Karpas-422 (cell line): ENCODE measurements at regions not wholly inside any gene's neighbourhood (a gene's known extent, or its start where the extent isn't known, plus 50 kb on each side); places are given as distances from the start of the nearest gene placed in this dataset.

Experiments
- DNase-seq: peaks from one replicate; pipeline ENCODE4 v3.0.0-alpha.2; 2015
- H2AFZ ChIP-seq: fragments of 200-600 bp; sonication (generic); 2 replicates; pipeline ENCODE4 v1.6.1; 2014; ENCODE audit warnings: antibody characterized with exemption, low read length, mixed read lengths
- H3K27ac ChIP-seq: fragments of 200-600 bp; sonication (generic); 2 replicates; pipeline ENCODE4 v1.5.1; 2014; ENCODE audit warnings: mild to moderate bottlenecking, low read length, moderate library complexity
- H3K27me3 ChIP-seq: fragments of 200-600 bp; sonication (generic); 2 replicates; pipeline ENCODE4 v1.6.1; 2014; ENCODE audit warnings: low read length, mixed read lengths
- H3K36me3 ChIP-seq: fragments of 200-600 bp; sonication (generic); 2 replicates; pipeline ENCODE4 v1.6.1; 2014; ENCODE audit warnings: low read length, mixed read lengths; ENCODE audit not compliant: insufficient read depth
- H3K4me1 ChIP-seq: fragments of 200-600 bp; sonication (generic); 2 replicates; pipeline ENCODE4 v1.6.1; 2014; ENCODE audit warnings: mild to moderate bottlenecking, low read length, mixed read lengths
- H3K4me2 ChIP-seq: fragments of 200-600 bp; sonication (generic); 2 replicates; pipeline ENCODE4 v1.6.1; 2014; ENCODE audit warnings: low read length, low read depth, mild to moderate bottlenecking; ENCODE audit not compliant: poor library complexity, severe bottlenecking
- H3K4me3 ChIP-seq: fragments of 200-600 bp; sonication (generic); 2 replicates; pipeline ENCODE4 v1.5.1; 2014; ENCODE audit warnings: mild to moderate bottlenecking, antibody characterized with exemption, low read length, mixed read lengths
- H3K79me2 ChIP-seq: fragments of 200-600 bp; sonication (generic); 2 replicates; pipeline ENCODE4 v1.6.1; 2014; ENCODE audit warnings: mild to moderate bottlenecking, low read length, mixed read lengths
- H3K9ac ChIP-seq: fragments of 200-600 bp; sonication (generic); 2 replicates; pipeline ENCODE4 v1.6.0; 2014; ENCODE audit warnings: low read length
- H3K9me2 ChIP-seq: fragments of 200-600 bp; sonication (generic), shearing (Covaris generic); replicated peaks from 2 replicates; pipeline ENCODE4 v1.6.0; 2014; ENCODE audit warnings: mild to moderate bottlenecking, low read length, moderate library complexity; ENCODE audit not compliant: insufficient read depth
- H3K9me3 ChIP-seq: fragments of 300-700, 200-600 bp; sonication (generic); 2 replicates; pipeline ENCODE4 v1.6.1; 2014; ENCODE audit warnings: low read length, mixed read lengths
- H4K20me1 ChIP-seq: fragments of 200-600 bp; sonication (generic); 2 replicates; pipeline ENCODE4 v1.6.1; 2014; ENCODE audit warnings: mild to moderate bottlenecking, antibody characterized with exemption, low read length, low read depth; ENCODE audit not compliant: insufficient read depth

DNA sequence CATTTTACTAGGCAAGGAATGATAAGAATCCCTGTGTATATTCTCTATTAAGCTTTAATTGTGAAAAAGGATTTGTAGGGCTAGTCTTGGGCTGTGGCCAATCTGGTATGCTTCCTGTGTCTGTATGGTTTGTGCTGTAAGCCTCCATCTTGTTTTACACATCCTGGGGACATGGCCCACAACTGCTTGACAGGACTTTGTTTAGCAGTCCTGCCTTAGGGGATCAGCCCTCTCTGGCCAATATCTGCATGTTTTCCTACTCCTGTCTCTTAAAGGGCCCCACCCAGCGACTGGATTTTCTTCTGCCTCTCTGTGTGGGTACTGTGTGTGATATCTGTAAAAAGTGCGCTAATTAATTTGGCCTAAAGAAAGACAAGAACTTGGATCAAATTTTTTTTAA, 813.2 kb downstream of the PLA2G4A start:
- no peak overlapping the region for H3K4me2 ChIP-seq
- no peaks in the 10 kb centered on the region for H3K36me3 ChIP-seq
- H3K9me3 ChIP-seq = no peaks in the 10 kb centered on the region
- H2AFZ ChIP-seq = no peak overlapping the region
- H3K4me1 ChIP-seq = no peaks in the 10 kb centered on the region
- no peak overlapping the region for H3K4me3 ChIP-seq
- H3K27me3 ChIP-seq = no peaks in the 10 kb centered on the region
- no peak overlapping the region for H3K27ac ChIP-seq
- DNase-seq = no peak
- no peaks in the 10 kb centered on the region for H3K9me2 ChIP-seq
- no peaks in the 10 kb centered on the region for H4K20me1 ChIP-seq
- no peak overlapping the region for H3K9ac ChIP-seq
- no peaks in the 10 kb centered on the region for H3K79me2 ChIP-seq

DNA sequence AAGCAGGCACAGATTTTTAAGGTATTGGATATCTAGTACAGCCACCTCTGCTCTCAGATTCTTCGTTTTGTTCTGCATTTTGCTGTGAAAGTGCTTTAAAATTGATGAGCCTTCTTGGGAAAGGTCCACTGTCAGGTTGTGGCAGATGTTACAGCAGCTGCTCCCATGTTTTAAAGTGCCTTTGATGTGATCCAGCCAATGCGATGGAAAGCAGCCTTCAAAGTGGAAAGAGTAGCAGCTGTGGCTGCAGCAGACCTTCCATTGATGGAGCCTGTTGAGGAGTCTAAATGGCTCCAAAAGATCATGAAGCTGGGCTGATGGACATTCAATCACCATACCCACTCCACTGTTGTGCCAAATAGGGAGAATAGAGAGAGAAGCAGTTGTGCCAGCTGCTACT, 816.9 kb downstream of the PLA2G4A start:
- H3K36me3 ChIP-seq = no peaks in the 10 kb centered on the region
- no peaks in the 10 kb centered on the region for H3K9me3 ChIP-seq
- H3K4me2 ChIP-seq = no peak overlapping the region
- no peak overlapping the region for H3K9ac ChIP-seq
- no peak for DNase-seq
- no peak overlapping the region for H3K27ac ChIP-seq
- H2AFZ ChIP-seq = no peak overlapping the region
- no peaks in the 10 kb centered on the region for H4K20me1 ChIP-seq
- H3K27me3 ChIP-seq = no peaks in the 10 kb centered on the region
- no peak overlapping the region for H3K4me3 ChIP-seq
- H3K79me2 ChIP-seq = no peaks in the 10 kb centered on the region
- no peaks in the 10 kb centered on the region for H3K4me1 ChIP-seq
- no peaks in the 10 kb centered on the region for H3K9me2 ChIP-seq

GRCh38 chr1:187646536-187647107, 817.9 kb downstream of the PLA2G4A start:
- no peaks in the 10 kb centered on the region for H3K36me3 ChIP-seq
- H3K9me2 ChIP-seq = no peaks in the 10 kb centered on the region
- H3K27ac ChIP-seq = no peak overlapping the region
- H3K4me2 ChIP-seq = no peak overlapping the region
- H3K4me1 ChIP-seq = no peaks in the 10 kb centered on the region
- H3K9ac ChIP-seq = no peak overlapping the region
- no peak for DNase-seq
- H3K4me3 ChIP-seq = no peak overlapping the region
- no peaks in the 10 kb centered on the region for H4K20me1 ChIP-seq
- no peaks in the 10 kb centered on the region for H3K27me3 ChIP-seq
- H3K9me3 ChIP-seq = no peaks in the 10 kb centered on the region
- no peaks in the 10 kb centered on the region for H3K79me2 ChIP-seq
- H2AFZ ChIP-seq = no peak overlapping the region

- Histone ChIP-seq H3K27me3 (no peaks in the 10 kb centered on the region), H3K27ac (no peak overlapping the region), H3K9me3 (no peaks in the 10 kb centered on the region), H2AFZ (peak overlapping the region; percentile 43; the same call in 1 of the 2 replicates), H3K4me2 (no peak overlapping the region), H3K79me2 (no peaks in the 10 kb centered on the region), H3K4me1 (no peaks in the 10 kb centered on the region), H3K9me2 (no peaks in the 10 kb centered on the region), H3K4me3 (no peak overlapping the region), H3K36me3 (no peaks in the 10 kb centered on the region), H4K20me1 (no peaks in the 10 kb centered on the region), H3K9ac (no peak overlapping the region)
- no peak for DNase-seq
These were observed 819.3 kb downstream of the PLA2G4A start for GRCh38 chr1:187648091-187648490.

- Histone ChIP-seq H3K4me3 (no peak overlapping the region), H3K4me1 (no peaks in the 10 kb centered on the region), H3K79me2 (no peaks in the 10 kb centered on the region), H3K9me3 (no peaks in the 10 kb centered on the region), H3K27ac (no peak overlapping the region), H3K9ac (no peak overlapping the region), H2AFZ (no peak overlapping the region), H3K27me3 (no peaks in the 10 kb centered on the region), H4K20me1 (no peaks in the 10 kb centered on the region), H3K4me2 (no peak overlapping the region), H3K36me3 (no peaks in the 10 kb centered on the region), H3K9me2 (no peaks in the 10 kb centered on the region)
- no peak for DNase-seq
These were observed 825.9 kb downstream of the PLA2G4A start for GRCh38 chr1:187654635-187655034.

GRCh38 chr1:187655104-187655503, 826.4 kb downstream of the PLA2G4A start:
- H3K4me3 ChIP-seq = no peak overlapping the region
- no peaks in the 10 kb centered on the region for H3K4me1 ChIP-seq
- H3K27me3 ChIP-seq = no peaks in the 10 kb centered on the region
- no peaks in the 10 kb centered on the region for H3K36me3 ChIP-seq
- no peaks in the 10 kb centered on the region for H4K20me1 ChIP-seq
- H3K9me3 ChIP-seq = no peaks in the 10 kb centered on the region
- no peak overlapping the region for H3K27ac ChIP-seq
- no peak for DNase-seq
- no peak overlapping the region for H3K4me2 ChIP-seq
- H3K9me2 ChIP-seq = no peaks in the 10 kb centered on the region
- no peak overlapping the region for H3K9ac ChIP-seq
- H3K79me2 ChIP-seq = no peaks in the 10 kb centered on the region
- no peak overlapping the region for H2AFZ ChIP-seq

GRCh38 chr1:187665483-187665882, 836.7 kb downstream of the PLA2G4A start:
- DNase-seq = no peak
- Histone ChIP-seq H4K20me1 (no peaks in the 10 kb centered on the region), H3K4me2 (no peak overlapping the region), H3K9me2 (no peaks in the 10 kb centered on the region), H3K9me3 (peaks cover 12% of the 10 kb centered on the region), H3K27ac (no peak overlapping the region), H3K36me3 (no peaks in the 10 kb centered on the region), H3K4me1 (no peaks in the 10 kb centered on the region), H2AFZ (no peak overlapping the region), H3K4me3 (no peak overlapping the region), H3K9ac (no peak overlapping the region), H3K27me3 (no peaks in the 10 kb centered on the region), H3K79me2 (no peaks in the 10 kb centered on the region)

DNA sequence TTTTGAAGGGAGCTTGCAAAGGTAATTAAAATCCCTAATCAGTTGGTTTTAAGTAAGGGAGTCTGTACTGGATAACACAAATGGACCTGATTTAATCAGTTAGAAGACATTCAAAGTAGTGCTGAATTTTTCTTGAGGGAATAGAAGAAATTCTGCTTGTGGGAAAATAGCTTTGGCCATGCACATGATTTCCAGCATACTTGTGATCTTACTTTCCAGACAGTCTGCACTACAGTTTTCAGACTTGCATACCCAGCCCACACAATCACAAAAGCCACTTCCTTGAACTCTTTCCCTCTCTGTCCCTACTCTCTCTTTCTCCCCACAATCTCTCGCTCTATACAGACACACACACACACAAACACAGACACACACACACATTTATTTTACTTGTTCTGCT, 852.1 kb downstream of the PLA2G4A start:
- H3K27me3 ChIP-seq = no peaks in the 10 kb centered on the region
- H3K9ac ChIP-seq = no peak overlapping the region
- H3K4me1 ChIP-seq = peaks cover 10% of the 10 kb centered on the region
- no peaks in the 10 kb centered on the region for H3K9me2 ChIP-seq
- no peak for DNase-seq
- no peak overlapping the region for H2AFZ ChIP-seq
- H3K9me3 ChIP-seq = peaks cover 4% of the 10 kb centered on the region; the same call in 1 of the 2 replicates
- no peaks in the 10 kb centered on the region for H3K79me2 ChIP-seq
- H3K4me2 ChIP-seq = no peak overlapping the region
- no peak overlapping the region for H3K27ac ChIP-seq
- no peak overlapping the region for H3K4me3 ChIP-seq
- H3K36me3 ChIP-seq = no peaks in the 10 kb centered on the region
- no peaks in the 10 kb centered on the region for H4K20me1 ChIP-seq

- DNase-seq = no peak
- Histone ChIP-seq H3K4me2 (peak overlapping the region; percentile 8), H3K79me2 (no peaks in the 10 kb centered on the region), H3K36me3 (no peaks in the 10 kb centered on the region), H3K27me3 (no peaks in the 10 kb centered on the region), H3K9ac (no peak overlapping the region), H4K20me1 (no peaks in the 10 kb centered on the region), H3K4me3 (no peak overlapping the region), H3K9me3 (peaks cover 4% of the 10 kb centered on the region; the same call in 1 of the 2 replicates), H3K27ac (no peak overlapping the region), H2AFZ (peak overlapping the region; percentile 23; the same call in 1 of the 2 replicates), H3K9me2 (no peaks in the 10 kb centered on the region), H3K4me1 (peaks cover 10% of the 10 kb centered on the region)
These were observed 853.4 kb downstream of the PLA2G4A start for GRCh38 chr1:187682112-187682511.
